Activated CD4-positive, alpha-beta T cell treated with anti-CD3 and anti-CD28 coated beads, Interleukin-2, amount 50 U/mL, for 4 hours (primary cell): ENCODE measurements at regions not wholly inside any gene's neighbourhood (a gene's known extent, or its start where the extent isn't known, plus 50 kb on each side); places are given as distances from the start of the nearest gene placed in this dataset.
"Not testable (repeated sequence)": the region's sequence is repeated elsewhere in the genome, so short reads cannot be mapped to it uniquely, and the experiment has no call there.

Experiments
- DNase-seq, 2 experiments: peaks; one replicate each; pipeline ENCODE4 v3.0.0-alpha.2; 2020

DNA sequence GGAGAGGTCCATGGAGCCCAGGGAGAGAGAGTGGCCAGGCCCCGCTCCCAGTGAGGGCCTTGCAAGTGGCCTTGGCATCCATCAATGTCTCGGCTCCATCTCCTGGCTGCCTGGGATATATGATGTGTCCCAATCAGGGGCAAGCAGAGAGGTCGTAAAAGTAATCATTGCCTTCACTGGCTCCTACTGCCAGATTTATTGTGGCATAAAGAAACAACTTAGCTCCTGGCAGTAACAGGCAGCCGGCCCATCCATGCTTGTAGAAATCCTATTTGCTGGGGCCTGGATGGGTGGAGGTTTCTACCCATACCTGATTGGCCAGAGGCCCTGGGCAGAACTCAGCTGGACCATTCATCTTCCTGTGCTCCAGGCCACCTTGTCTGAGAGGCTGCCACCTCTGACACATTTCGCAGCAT is 272.6 kb downstream of the MATN1 start:
- no peak for DNase-seq

GRCh38 chr1:30450148-30450817 is 273.1 kb downstream of the MATN1 start:
- DNase-seq = no peak

GRCh38 chr1:30449428-30450147 is 273.8 kb downstream of the MATN1 start:
- DNase-seq = no peak

- no peak for DNase-seq
These were observed 274.4 kb downstream of the MATN1 start for GRCh38 chr1:30449003-30449402.

- DNase-seq = no peak
These were observed 275.7 kb downstream of the MATN1 start for GRCh38 chr1:30447701-30448100.

DNA sequence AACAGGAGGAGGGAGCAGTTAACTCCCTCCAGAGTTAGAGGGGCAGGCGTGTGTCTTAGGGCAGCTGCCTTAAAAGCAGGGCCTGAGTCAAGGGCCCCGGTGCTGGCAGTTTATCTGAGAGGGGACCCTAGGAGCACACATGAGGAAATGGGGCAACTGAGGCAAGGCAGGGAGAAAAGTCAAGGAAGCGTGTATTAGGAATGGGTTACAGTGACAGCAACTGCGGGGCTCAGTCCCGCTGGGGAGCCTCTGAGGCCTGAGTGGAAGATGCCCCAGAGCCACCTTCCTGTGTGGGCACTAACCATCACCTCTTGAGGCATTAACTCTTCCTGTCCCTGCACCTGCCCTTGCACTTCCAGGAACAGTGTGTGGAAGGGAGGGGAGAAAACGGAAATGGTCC is 276.3 kb downstream of the MATN1 start:
- no peak for DNase-seq

DNA sequence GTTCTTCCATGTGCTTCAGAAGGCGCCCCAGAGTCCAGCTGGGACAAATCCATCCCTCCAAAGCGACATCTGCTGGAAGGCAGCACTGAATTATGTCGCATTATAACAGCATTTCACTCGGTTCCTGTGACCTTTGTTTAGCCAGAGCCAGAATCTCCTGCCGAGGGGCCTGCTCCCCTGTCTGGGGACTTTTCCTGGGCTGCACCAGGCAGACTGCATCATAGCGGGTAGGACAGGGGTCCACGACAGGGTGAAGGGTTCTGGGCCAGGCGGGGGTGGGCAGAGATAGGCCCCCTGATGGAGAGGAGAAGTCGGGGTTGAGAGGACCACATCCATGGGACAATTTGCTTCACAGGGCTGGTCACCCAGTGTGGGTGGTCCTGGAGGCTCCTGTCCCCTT is 276.9 kb downstream of the MATN1 start:
- DNase-seq = no peak

GRCh38 chr1:30446095-30446494 is 277.3 kb downstream of the MATN1 start:
- no peak for DNase-seq

GRCh38 chr1:30445449-30445848 is 277.9 kb downstream of the MATN1 start:
- DNase-seq = no peak

DNA sequence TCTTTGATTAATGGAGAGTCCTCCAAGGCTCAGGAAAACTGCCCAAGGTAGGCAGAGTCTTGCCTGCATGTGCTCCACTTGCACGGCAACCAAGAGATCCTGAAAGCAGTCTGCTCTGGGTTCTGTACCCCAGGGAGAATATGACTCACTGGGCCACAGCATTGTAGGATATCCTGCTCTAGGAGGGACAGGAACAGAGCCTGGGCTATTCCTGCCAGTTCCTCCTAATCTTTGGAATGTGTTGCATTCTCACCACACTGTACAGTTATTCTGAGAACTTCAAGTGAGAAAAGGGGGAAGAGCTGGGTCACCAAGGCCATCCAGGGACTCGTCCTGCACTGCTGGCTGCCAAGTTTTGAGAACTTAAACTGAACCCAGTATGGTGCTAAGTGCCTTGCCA is 278.5 kb downstream of the MATN1 start:
- DNase-seq = no peak

GRCh38 chr1:30444401-30444800 is 279.0 kb downstream of the MATN1 start:
- no peak for DNase-seq

- DNase-seq = not testable (repeated sequence)
These were observed 285.1 kb downstream of the MATN1 start for GRCh38 chr1:30438274-30438673.

- DNase-seq = no peak
These were observed 286.3 kb downstream of the MATN1 start for GRCh38 chr1:30437059-30437576.

GRCh38 chr1:30427545-30427944 is 295.8 kb downstream of the MATN1 start:
- DNase-seq = no peak

DNA sequence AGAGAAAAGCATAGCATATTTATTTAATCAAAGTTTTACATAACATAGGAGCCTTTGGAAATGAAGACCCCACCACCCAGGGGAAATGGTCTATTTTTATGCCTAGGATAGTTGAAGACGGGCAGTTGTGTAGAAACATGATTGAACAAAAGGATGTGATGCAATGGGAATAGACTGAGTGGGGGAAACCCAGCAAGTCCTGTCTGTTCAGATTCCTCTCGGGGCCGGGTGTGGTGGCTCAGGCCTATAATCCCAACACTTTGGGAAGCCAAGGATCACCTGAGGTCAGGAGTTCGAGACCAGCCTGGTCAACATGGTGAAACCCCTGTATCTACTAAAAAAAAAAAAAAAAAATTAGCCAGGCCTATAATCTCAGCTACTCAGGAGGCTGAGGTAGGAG is 298.3 kb downstream of the MATN1 start:
- no peak for DNase-seq

DNA sequence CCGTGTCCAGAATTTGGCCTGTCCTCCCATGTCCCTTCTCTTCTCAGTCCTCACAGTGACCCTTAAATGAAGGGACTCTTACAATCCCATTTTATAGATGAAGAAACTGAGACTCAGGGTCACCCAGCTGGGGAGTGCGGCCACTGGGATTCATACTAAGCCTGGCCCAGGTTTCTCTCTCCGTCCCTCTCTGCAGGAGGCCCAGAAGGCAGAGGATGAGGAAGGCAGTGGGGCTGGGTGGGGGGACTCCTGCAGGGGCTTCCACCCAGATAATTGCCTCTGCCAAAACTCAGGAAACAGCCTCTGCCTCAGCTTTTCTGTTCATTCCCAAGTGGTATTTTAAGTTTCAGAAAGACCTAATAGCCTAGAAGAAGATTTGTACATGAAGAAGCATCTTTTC is 299.8 kb downstream of the MATN1 start:
- DNase-seq = no peak

DNA sequence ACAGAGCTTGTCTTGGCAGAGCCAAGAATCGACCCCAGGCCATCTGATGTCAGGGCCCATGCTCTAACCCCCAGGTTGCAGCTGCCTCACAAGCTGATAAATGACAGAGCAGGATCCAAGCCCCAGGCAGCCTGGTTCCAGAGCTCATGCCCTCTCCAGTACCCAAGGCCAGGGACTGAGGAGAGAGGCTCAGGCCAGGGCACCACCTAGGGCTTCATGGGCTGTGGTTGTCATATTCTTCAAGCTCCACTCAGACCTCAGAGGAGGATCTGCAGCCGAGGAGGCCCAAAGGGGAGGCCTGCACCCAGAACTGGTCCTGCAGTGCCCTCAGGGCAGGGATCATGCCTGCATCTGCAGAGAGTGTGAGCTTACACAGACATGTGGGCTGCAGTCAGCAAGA is 301.1 kb downstream of the MATN1 start:
- no peak for DNase-seq

GRCh38 chr1:30420519-30421050 is 302.8 kb downstream of the MATN1 start:
- DNase-seq = no peak

- DNase-seq = no peak
These were observed 303.6 kb downstream of the MATN1 start for GRCh38 chr1:30419831-30420230.

DNA sequence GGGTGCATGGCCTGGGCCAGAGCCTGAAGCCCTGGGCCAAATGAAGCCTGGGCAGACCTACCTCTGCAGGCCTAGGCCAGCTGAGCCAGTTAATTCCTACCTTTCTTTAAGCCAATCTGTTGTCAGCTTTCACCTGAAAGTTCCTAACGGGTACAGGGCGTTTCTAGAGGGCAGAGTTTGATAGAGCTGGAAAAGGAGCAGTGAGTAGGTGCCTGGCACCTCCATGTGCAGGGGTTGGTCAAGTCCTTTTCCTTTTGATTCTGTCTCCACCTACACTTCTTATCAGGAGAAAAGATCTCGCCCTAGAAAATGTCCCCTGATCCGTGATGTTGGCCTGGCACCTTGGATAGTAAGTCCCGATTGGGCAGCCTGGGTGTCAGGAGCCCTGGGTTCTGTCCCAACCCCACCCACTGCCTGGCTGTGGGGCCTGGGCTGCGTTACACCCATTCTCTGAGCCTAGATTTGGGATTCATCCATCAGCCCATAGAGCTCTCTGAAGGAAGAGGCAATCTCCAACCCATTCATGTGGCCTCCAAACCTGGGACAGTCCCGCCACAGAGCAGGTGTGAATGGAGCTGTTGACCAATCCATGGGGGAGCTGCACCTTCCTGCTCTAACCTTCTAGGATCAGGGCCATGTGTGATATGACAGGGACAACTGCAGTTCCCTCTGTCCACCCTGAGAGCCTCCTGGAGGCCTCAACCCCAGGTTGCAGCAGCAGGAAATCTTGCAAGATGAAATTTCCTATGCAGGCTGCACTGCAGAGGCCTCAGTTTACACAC is 304.3 kb downstream of the MATN1 start:
- DNase-seq = no peak

GRCh38 chr1:30418061-30418938 is 305.1 kb downstream of the MATN1 start:
- no peak for DNase-seq

- DNase-seq = no peak
These were observed 305.7 kb downstream of the MATN1 start for GRCh38 chr1:30417701-30418046.
